ENCODE measurements at regions not wholly inside any gene's neighbourhood (a gene's known extent, or its start where the extent isn't known, plus 50 kb on each side); places are given as distances from the start of the nearest gene placed in this dataset.
"Not testable (repeated sequence)": the region's sequence is repeated elsewhere in the genome, so short reads cannot be mapped to it uniquely, and the experiment has no call there.

- intact Hi-C loops (cut with DNase I), result no loop called here
- no peak for DNase-seq (ENCODE audit: low spot score)
These were observed 75.7 kb upstream of the CTBP2 start for GRCh38 chr10:125236091-125236490.

- DNase-seq (ENCODE audit: low spot score), result no peak
- intact Hi-C loops (cut with DNase I), result no loop called here
These were observed 75.0 kb upstream of the CTBP2 start for GRCh38 chr10:125235093-125236069.

- intact Hi-C loops (cut with DNase I); DNase-seq (ENCODE audit: low spot score): not testable (repeated sequence)
These were observed 74.2 kb upstream of the CTBP2 start for GRCh38 chr10:125234576-125234975.

GRCh38 chr10:125233726-125234125 is 73.4 kb upstream of the CTBP2 start:
- no peak for DNase-seq (ENCODE audit: low spot score)
- intact Hi-C loops (cut with DNase I), result no loop called here

- DNase-seq (ENCODE audit: low spot score), result no peak
- intact Hi-C loops (cut with DNase I), result no loop called here
These were observed 72.5 kb upstream of the CTBP2 start for GRCh38 chr10:125232841-125233240.

- intact Hi-C loops (cut with DNase I), result no loop called here
- no peak for DNase-seq (ENCODE audit: low spot score)
These were observed 71.6 kb upstream of the CTBP2 start for GRCh38 chr10:125231813-125232475.

GRCh38 chr10:125231116-125231812 is 70.9 kb upstream of the CTBP2 start:
- no peak for DNase-seq (ENCODE audit: low spot score)
- intact Hi-C loops (cut with DNase I), result no loop called here

GRCh38 chr10:125230251-125230650 is 69.9 kb upstream of the CTBP2 start:
- DNase-seq (ENCODE audit: low spot score), result no peak
- intact Hi-C loops (cut with DNase I), result no loop called here

- intact Hi-C loops (cut with DNase I); DNase-seq (ENCODE audit: low spot score): not testable (repeated sequence)
These were observed 68.0 kb upstream of the CTBP2 start for GRCh38 chr10:125228245-125228940.

GRCh38 chr10:125227546-125227945 is 67.2 kb upstream of the CTBP2 start:
- intact Hi-C loops (cut with DNase I), result no loop called here
- DNase-seq (ENCODE audit: low spot score), result no peak

- no peak for DNase-seq (ENCODE audit: low spot score)
- intact Hi-C loops (cut with DNase I), result no loop called here
These were observed 66.5 kb upstream of the CTBP2 start for GRCh38 chr10:125226823-125227222.

GRCh38 chr10:125226005-125226404 is 65.6 kb upstream of the CTBP2 start:
- intact Hi-C loops (cut with DNase I), result no loop called here
- DNase-seq (ENCODE audit: low spot score), result no peak

GRCh38 chr10:125225051-125225450 is 64.7 kb upstream of the CTBP2 start:
- no peak for DNase-seq (ENCODE audit: low spot score)
- intact Hi-C loops (cut with DNase I), result no loop called here

- no peak for DNase-seq (ENCODE audit: low spot score)
- intact Hi-C loops (cut with DNase I), result no loop called here
These were observed 62.3 kb upstream of the CTBP2 start for GRCh38 chr10:125222515-125223308.

- intact Hi-C loops (cut with DNase I), result no loop called here
- no peak for DNase-seq (ENCODE audit: low spot score)
These were observed 61.4 kb upstream of the CTBP2 start for GRCh38 chr10:125221716-125222115.

GRCh38 chr10:125219776-125220175 is 59.4 kb upstream of the CTBP2 start:
- DNase-seq (ENCODE audit: low spot score), result no peak
- intact Hi-C loops (cut with DNase I), result no loop called here

- no peak for DNase-seq (ENCODE audit: low spot score)
- intact Hi-C loops (cut with DNase I), result no loop called here
These were observed 58.6 kb upstream of the CTBP2 start for GRCh38 chr10:125218967-125219366.

- intact Hi-C loops (cut with DNase I), result no loop called here
- DNase-seq (ENCODE audit: low spot score), result no peak
These were observed 57.8 kb upstream of the CTBP2 start for GRCh38 chr10:125217990-125218675.

All from posterior vena cava (tissue), 2 donors.